H9 (cell line): ENCODE measurements at regions not wholly inside any gene's neighbourhood (a gene's known extent, or its start where the extent isn't known, plus 50 kb on each side); places are given as distances from the start of the nearest gene placed in this dataset.

Experiments
- DNase-seq: peaks from one replicate; pipeline ENCODE4 v3.0.0-alpha.2; 2017
- H2AFZ ChIP-seq: one replicate; pipeline ENCODE4 v1.6.1; 2013; ENCODE audit warnings: mild to moderate bottlenecking, low read length, control low read depth, moderate library complexity
- H2AK5ac ChIP-seq: 2 replicates; pipeline ENCODE4 v1.6.1; 2013; ENCODE audit warnings: low read length, control low read depth, mixed read lengths; ENCODE audit not compliant: insufficient read length
- H2BK120ac ChIP-seq: one replicate; pipeline ENCODE4 v1.6.1; 2013; ENCODE audit warnings: low read depth, mild to moderate bottlenecking, low read length, control low read depth, inconsistent platforms; ENCODE audit not compliant: poor library complexity, severe bottlenecking
- H2BK12ac ChIP-seq: 2 replicates; pipeline ENCODE4 v1.6.1; 2013; ENCODE audit warnings: low read length, control low read depth, mixed read lengths, low read depth; ENCODE audit not compliant: insufficient read length
- H2BK15ac ChIP-seq: 2 replicates; pipeline ENCODE4 v1.6.1; 2013; ENCODE audit warnings: low read depth, low read length, control low read depth
- H2BK20ac ChIP-seq: one replicate; pipeline ENCODE4 v1.6.1; 2013; ENCODE audit warnings: low read depth, mild to moderate bottlenecking, low read length, control low read depth, inconsistent platforms; ENCODE audit not compliant: poor library complexity, severe bottlenecking
- H2BK5ac ChIP-seq: 2 replicates; pipeline ENCODE4 v1.6.1; 2013; ENCODE audit warnings: low read length, control low read depth, mixed read lengths; ENCODE audit not compliant: insufficient read length
- H3K14ac ChIP-seq: 2 replicates; pipeline ENCODE4 v1.6.1; 2013; ENCODE audit warnings: low read length, control low read depth; ENCODE audit not compliant: insufficient read depth
- H3K18ac ChIP-seq: 2 replicates; pipeline ENCODE4 v1.6.1; 2013; ENCODE audit warnings: low read depth, mild to moderate bottlenecking, mixed read lengths, low read length, control low read depth; ENCODE audit not compliant: insufficient read length
- H3K23ac ChIP-seq: 2 replicates; pipeline ENCODE4 v1.6.1; 2013; ENCODE audit warnings: low read length, control low read depth, mixed read lengths, low read depth; ENCODE audit not compliant: insufficient read length
- H3K23me2 ChIP-seq: 2 replicates; pipeline ENCODE4 v1.6.1; 2013; ENCODE audit warnings: low read depth, mild to moderate bottlenecking, mixed read lengths, low read length, control low read depth; ENCODE audit not compliant: insufficient read length, poor library complexity, severe bottlenecking
- H3K27ac ChIP-seq: 2 replicates; pipeline ENCODE4 v1.5.1; 2013; ENCODE audit warnings: low read length, control low read depth, mixed read lengths, low read depth; ENCODE audit not compliant: insufficient read length
- H3K27me3 ChIP-seq: 2 replicates; pipeline ENCODE4 v1.6.1; 2013; ENCODE audit warnings: low read length, control low read depth, inconsistent platforms; ENCODE audit not compliant: insufficient read depth
- H3K4ac ChIP-seq: 2 replicates; pipeline ENCODE4 v1.6.1; 2013; ENCODE audit warnings: low read depth, mild to moderate bottlenecking, control low read depth, inconsistent platforms, low read length, moderate library complexity
- H3K4me1 ChIP-seq: 2 replicates; pipeline ENCODE4 v1.6.1; 2013; ENCODE audit warnings: low read length, control low read depth, inconsistent platforms; ENCODE audit not compliant: insufficient read depth
- H3K4me2 ChIP-seq: 2 replicates; pipeline ENCODE4 v1.6.1; 2013; ENCODE audit warnings: low read length, control low read depth, mixed read lengths; ENCODE audit not compliant: insufficient read length, insufficient read depth
- H3K56ac ChIP-seq: 2 replicates; pipeline ENCODE4 v1.6.1; 2013; ENCODE audit warnings: low read depth, mild to moderate bottlenecking, mixed read lengths, low read length, control low read depth; ENCODE audit not compliant: insufficient read length
- H3K79me1 ChIP-seq: 2 replicates; pipeline ENCODE4 v1.6.1; 2013; ENCODE audit warnings: low read depth, mild to moderate bottlenecking, moderate library complexity, low read length, control low read depth, inconsistent platforms; ENCODE audit not compliant: insufficient read depth, poor library complexity, severe bottlenecking
- H3K79me2 ChIP-seq: 2 replicates; pipeline ENCODE4 v1.6.1; 2013; ENCODE audit warnings: low read length, control low read depth, inconsistent platforms; ENCODE audit not compliant: insufficient read depth
- H3K9ac ChIP-seq: 2 replicates; pipeline ENCODE4 v1.6.1; 2013; ENCODE audit warnings: low read length, control low read depth, mixed read lengths; ENCODE audit not compliant: insufficient read length; ENCODE audit errors: extremely low read depth
- H3K9me3 ChIP-seq: one replicate; pipeline ENCODE4 v1.6.1; 2013; ENCODE audit warnings: low read depth, low read length, inconsistent platforms; ENCODE audit not compliant: control insufficient read depth
- H3T11ph ChIP-seq: one replicate; pipeline ENCODE4 v1.6.1; 2013; ENCODE audit warnings: mild to moderate bottlenecking, low read length, control low read depth, inconsistent platforms
- H4K20me1 ChIP-seq: one replicate; pipeline ENCODE4 v1.6.1; 2013; ENCODE audit not compliant: control insufficient read depth, insufficient read length, insufficient read depth
- H4K5ac ChIP-seq: 2 replicates; pipeline ENCODE4 v1.6.1; 2013; ENCODE audit warnings: low read depth, mild to moderate bottlenecking, mixed read lengths, low read length, control low read depth; ENCODE audit not compliant: insufficient read length
- H4K8ac ChIP-seq: replicated peaks from 2 replicates; pipeline ENCODE4 v1.6.1; 2013; ENCODE audit warnings: low read length, control low read depth, mixed read lengths, low read depth; ENCODE audit not compliant: insufficient read length
- H4K91ac ChIP-seq: 2 replicates; pipeline ENCODE4 v1.6.1; 2013; ENCODE audit warnings: low read depth, mild to moderate bottlenecking, moderate library complexity, mixed read lengths, low read length, control low read depth; ENCODE audit not compliant: insufficient read length
- H3K27ac Mint-ChIP-seq, 3 experiments: 2 replicates in 2 of 3; 3 replicates in 1 of 3; pipeline ENCODE4 v1.8.0; 2020 to 2021; ENCODE audit warnings: mixed read lengths in 3 of 3, mild to moderate bottlenecking in 1 of 3, moderate library complexity in 1 of 3
- H3K27me3 Mint-ChIP-seq: 2 replicates; pipeline ENCODE4 v1.8.0; 2021; ENCODE audit warnings: low read depth, mild to moderate bottlenecking, moderate library complexity, mixed read lengths
- H3K36me3 Mint-ChIP-seq, 3 experiments: 2 replicates in 2 of 3; 3 replicates in 1 of 3; pipeline ENCODE4 v1.8.0; 2020 to 2021; ENCODE audit warnings: low read depth in 3 of 3, mixed read lengths in 3 of 3; ENCODE audit not compliant: insufficient read depth in 1 of 3
- H3K4me1 Mint-ChIP-seq, 2 experiments: 2 replicates each; pipeline ENCODE4 v1.8.0; 2020; ENCODE audit warnings: mixed read lengths in 2 of 2
- H3K4me3 Mint-ChIP-seq, 2 experiments: 2 replicates in 1 of 2; 3 replicates in 1 of 2; pipeline ENCODE4 v1.8.0; 2020 to 2021; ENCODE audit warnings: mild to moderate bottlenecking in 2 of 2, mixed read lengths in 2 of 2, moderate library complexity in 1 of 2
- H3K9me3 Mint-ChIP-seq, 2 experiments: 2 replicates in 1 of 2; 3 replicates in 1 of 2; pipeline ENCODE4 v1.8.0; 2020; ENCODE audit warnings: mild to moderate bottlenecking in 2 of 2, mixed read lengths in 2 of 2, moderate library complexity in 1 of 2
- CTCF ChIP-seq: fragments of 200-600 bp; sonication (generic); conservative IDR thresholded peaks from 3 replicates; pipeline ENCODE4 v1.8.0; 2021; ENCODE audit warnings: antibody characterized with exemption, mild to moderate bottlenecking
- WGBS: extraction: QIAGEN DNeasy Blood & Tissue Kit; methylation state at CpG from one replicate; pipeline ENCODE4 v1.1.7; 2013; ENCODE audit warnings: missing lambda C conversion rate, low lambda C conversion rate, mixed read lengths; ENCODE audit not compliant: insufficient read length; ENCODE audit errors: extremely low coverage; 5-methylcytosine and 5-hydroxymethylcytosine counted together

DNA sequence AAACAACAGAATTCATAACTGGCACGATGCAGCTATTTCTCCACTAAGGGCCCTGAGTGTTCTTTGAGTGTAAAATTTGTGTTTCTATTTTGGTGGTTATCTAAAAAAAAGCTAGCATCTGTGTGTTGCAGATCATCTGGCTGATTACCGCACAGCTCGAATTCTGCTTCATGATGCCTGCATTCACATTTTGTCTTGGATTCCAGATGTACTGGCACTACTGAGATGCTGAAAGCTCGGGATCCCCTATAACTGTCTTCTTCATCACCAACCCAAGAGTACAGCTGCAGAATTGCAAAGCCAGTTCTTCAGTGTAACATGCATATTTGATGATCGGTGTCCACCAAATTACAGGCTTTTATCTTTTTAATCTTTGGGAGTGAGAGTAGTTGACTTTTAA lies 51.6 kb upstream of the ZNF532 start:
- Histone ChIP-seq H2BK5ac (no peak overlapping the region), H2BK12ac (no peak overlapping the region), H2BK120ac (no peak overlapping the region), H3K23me2 (no peaks in the 10 kb centered on the region), H3K4ac (no peak overlapping the region), H4K20me1 (no peaks in the 10 kb centered on the region), H3K4me2 (no peak overlapping the region), H3K56ac (no peak overlapping the region), H2AK5ac (no peak overlapping the region), H3K27ac (no peak overlapping the region), H3K23ac (no peak overlapping the region), H3K79me1 (no peaks in the 10 kb centered on the region), H4K91ac (no peak overlapping the region), H3K9me3 (no peaks in the 10 kb centered on the region), H3K79me2 (no peaks in the 10 kb centered on the region), H4K5ac (no peak overlapping the region), H3K14ac (no peak overlapping the region), H3T11ph (no peak overlapping the region), H3K9ac (no peak overlapping the region), H3K4me1 (peaks cover 6% of the 10 kb centered on the region; the same call in 1 of the 2 replicates), H3K27me3 (no peaks in the 10 kb centered on the region), H4K8ac (no peak overlapping the region), H2BK15ac (no peak overlapping the region), H3K18ac (no peak overlapping the region), H2AFZ (no peak overlapping the region), H2BK20ac (no peak overlapping the region)
- H3K36me3 Mint-ChIP-seq, result no peaks in the 10 kb centered on the region; a peak in 1 of 7 replicates
- no CpG with 5 or more reads among the region's 5 CpGs for WGBS
- H3K27ac Mint-ChIP-seq, result no peak overlapping the region
- DNase-seq, result no peak
- peaks cover 19 to 24% of the 10 kb centered on the region in 2 experiments for H3K4me1 Mint-ChIP-seq
- no peaks in the 10 kb centered on the region for H3K27me3 Mint-ChIP-seq
- TF ChIP-seq CTCF, result no peak
- H3K4me3 Mint-ChIP-seq, result no peak overlapping the region
- H3K9me3 Mint-ChIP-seq, result peaks cover 0 to 3% of the 10 kb centered on the region in 2 experiments; a peak in 2 of 5 replicates
